Thyroid gland (tissue), 4 donors: ENCODE measurements at regions not wholly inside any gene's neighbourhood (a gene's known extent, or its start where the extent isn't known, plus 50 kb on each side); places are given as distances from the start of the nearest gene placed in this dataset.

Experiments used
- DNase-seq, 2 donors: peaks; one replicate each; pipeline ENCODE4 v3.0.0-alpha.2; 2019
- H3K27ac ChIP-seq, 3 donors: fragments of 200-600 bp; sonication (generic); 1 replicate in 2 of 3; 2 replicates in 1 of 3; pipeline ENCODE4 v1.5.1; 2016 to 2019; ENCODE audit warnings: mild to moderate bottlenecking in 1 of 3, moderate library complexity in 1 of 3
- H3K27me3 ChIP-seq: fragments of 200-600 bp; sonication (generic); one replicate; pipeline ENCODE4 v1.5.1; 2019
- H3K36me3 ChIP-seq, 2 donors: fragments of 200-600 bp; sonication (generic); one replicate each; pipeline ENCODE4 v1.5.1; 2016 to 2019
- H3K4me1 ChIP-seq, 2 donors: fragments of 200-600 bp; sonication (generic); one replicate each; pipeline ENCODE4 v1.5.1; 2017 to 2019
- H3K4me3 ChIP-seq, 3 donors: fragments of 200-600 bp; sonication (generic); replicated peaks in 1 of 3; 1 replicate in 2 of 3; 2 replicates in 1 of 3; pipeline ENCODE4 v1.5.1; 2016; ENCODE audit warnings: mild to moderate bottlenecking in 1 of 3
- H3K9me3 ChIP-seq: fragments of 200-600 bp; sonication (generic); one replicate; pipeline ENCODE4 v1.5.1; 2017
- CTCF ChIP-seq, 6 experiments: fragments of 200-600 bp in 3 of 6; fragments of 450-650 bp in 3 of 6; sonication (generic) in 3 of 6; IDR thresholded peaks; one replicate each; pipeline ENCODE4 v1.5.1; 2016 to 2019; ENCODE audit warnings: antibody characterized with exemption in 6 of 6, mild to moderate bottlenecking in 2 of 6, inconsistent platforms in 1 of 6, moderate library complexity in 1 of 6
- POLR2A ChIP-seq, 2 donors: fragments of 450-650 bp; IDR thresholded peaks; one replicate each; pipeline ENCODE4 v1.6.1; 2017; ENCODE audit warnings: antibody characterized with exemption in 2 of 2, mild to moderate bottlenecking in 2 of 2, moderate library complexity in 1 of 2
- WGBS, 2 donors: methylation state at CpG; one replicate each; pipeline ENCODE4 v1.1.5; 2017; 5-methylcytosine and 5-hydroxymethylcytosine counted together
- intact Hi-C: fragments of 100-400 bp; cut with DNase I; formaldehyde crosslinking; loops from one replicate; pipeline ENCODE4 v1.15.1; 2023

GRCh38 chr2:156959481-156959880 is 298.0 kb upstream of the GALNT5 start:
- Histone ChIP-seq H3K4me3 (no peak overlapping the region), H3K4me1 (no peaks in the 10 kb centered on the region), H3K27me3 (no peaks in the 10 kb centered on the region), H3K36me3 (no peaks in the 10 kb centered on the region), H3K27ac (no peak overlapping the region), H3K9me3 (no peaks in the 10 kb centered on the region)
- WGBS, 2 donors: 88 to 100% methylated on average over 2 to 4 of the region's 4 CpGs
- no peak for DNase-seq
- TF ChIP-seq POLR2A (IDR thresholded peaks at IDR 0.05) (no peak), CTCF (IDR thresholded peaks at IDR 0.05) (no peak)
- intact Hi-C loops: no loop called here

GRCh38 chr2:156982615-156983014 is 274.9 kb upstream of the GALNT5 start:
- H3K27me3 ChIP-seq: no peaks in the 10 kb centered on the region
- H3K4me3 ChIP-seq: no peak overlapping the region
- H3K36me3 ChIP-seq: no peaks in the 10 kb centered on the region
- intact Hi-C loops: no loop called here
- 87 to 92% methylated on average over 2 of the region's 2 CpGs for WGBS, 2 donors
- no peak for TF ChIP-seq CTCF (IDR thresholded peaks at IDR 0.05)
- TF ChIP-seq POLR2A (IDR thresholded peaks at IDR 0.05): no peak
- H3K27ac ChIP-seq: no peak overlapping the region
- no peaks in the 10 kb centered on the region for H3K4me1 ChIP-seq
- no peak for DNase-seq
- H3K9me3 ChIP-seq: no peaks in the 10 kb centered on the region

- DNase-seq: no peak
- Histone ChIP-seq H3K36me3 (no peaks in the 10 kb centered on the region), H3K4me3 (no peak overlapping the region), H3K27ac (no peak overlapping the region), H3K27me3 (no peaks in the 10 kb centered on the region), H3K4me1 (no peaks in the 10 kb centered on the region), H3K9me3 (no peaks in the 10 kb centered on the region)
- TF ChIP-seq POLR2A (IDR thresholded peaks at IDR 0.05) (no peak), CTCF (IDR thresholded peaks at IDR 0.05) (no peak)
- intact Hi-C loops: no loop called here
- WGBS, 2 donors: 73 to 77% methylated on average over 4 of the region's 4 CpGs
These were observed 271.0 kb upstream of the GALNT5 start for GRCh38 chr2:156986339-156986988.

- intact Hi-C loops: no loop called here
- 42 to 49% methylated on average over 4 of the region's 4 CpGs for WGBS, 2 donors
- no peak for DNase-seq
- H3K27me3 ChIP-seq: no peaks in the 10 kb centered on the region
- no peak overlapping the region for H3K4me3 ChIP-seq
- H3K9me3 ChIP-seq: no peaks in the 10 kb centered on the region
- no peak overlapping the region for H3K27ac ChIP-seq
- no peaks in the 10 kb centered on the region for H3K36me3 ChIP-seq
- peaks cover 0 to 4% of the 10 kb centered on the region in 2 donors for H3K4me1 ChIP-seq
- no peak for TF ChIP-seq POLR2A (IDR thresholded peaks at IDR 0.05)
- no peak for TF ChIP-seq CTCF (IDR thresholded peaks at IDR 0.05)
These were observed 257.8 kb upstream of the GALNT5 start for GRCh38 chr2:156999661-157000060.

- TF ChIP-seq POLR2A (IDR thresholded peaks at IDR 0.05): no peak
- no peak for TF ChIP-seq CTCF (IDR thresholded peaks at IDR 0.05)
- H3K9me3 ChIP-seq: no peaks in the 10 kb centered on the region
- no peak overlapping the region for H3K4me3 ChIP-seq
- H3K27me3 ChIP-seq: no peaks in the 10 kb centered on the region
- DNase-seq: no peak
- intact Hi-C loops: no loop called here
- 86 to 88% methylated on average over 2 of the region's 2 CpGs for WGBS, 2 donors
- no peaks in the 10 kb centered on the region for H3K4me1 ChIP-seq
- H3K27ac ChIP-seq: no peak overlapping the region
- no peaks in the 10 kb centered on the region for H3K36me3 ChIP-seq
These were observed 252.7 kb upstream of the GALNT5 start for GRCh38 chr2:157004789-157005188.
